PFSK-1 (cell line): ENCODE measurements at regions not wholly inside any gene's neighbourhood (a gene's known extent, or its start where the extent isn't known, plus 50 kb on each side); places are given as distances from the start of the nearest gene placed in this dataset.

ENCODE experiments used
- FOXP2 ChIP-seq: optimal IDR thresholded peaks from 2 replicates; pipeline ENCODE3; 2011; ENCODE audit warnings: borderline replicate concordance, control low read depth, inconsistent platforms; ENCODE audit not compliant: insufficient read depth; ENCODE audit errors: extremely low read length, extremely low read depth
- POLR2AphosphoS5 ChIP-seq: IDR thresholded peaks from 2 replicates; pipeline ENCODE4 v1.6.1; 2012; ENCODE audit warnings: low read depth, mild to moderate bottlenecking, control low read depth, low read length, moderate library complexity
- SIN3A ChIP-seq: IDR thresholded peaks from 2 replicates; pipeline ENCODE4 v1.6.1; 2012; ENCODE audit warnings: mild to moderate bottlenecking, low read length, moderate library complexity, borderline replicate concordance; ENCODE audit not compliant: insufficient read depth
- TAF1 ChIP-seq: IDR thresholded peaks from 2 replicates; pipeline ENCODE4 v1.6.1; 2012; ENCODE audit warnings: low read length, control low read depth, borderline replicate concordance; ENCODE audit not compliant: insufficient read depth
- TF ChIP-seq, protein P1 (sequence below), 2 experiments: IDR thresholded peaks; 2 replicates each; pipeline versions ENCODE4 v1.6.1 to v1.8.0; 2011 to 2012; ENCODE audit warnings: low read depth in 2 of 2, low read length in 2 of 2, control low read depth in 1 of 2, inconsistent platforms in 1 of 2, mild to moderate bottlenecking in 1 of 2, moderate library complexity in 1 of 2; ENCODE audit not compliant: insufficient read depth in 1 of 2

GRCh38 chr2:240295256-240296103, 140.0 kb upstream of the GPC1 start:
- TF ChIP-seq, protein P1, sequence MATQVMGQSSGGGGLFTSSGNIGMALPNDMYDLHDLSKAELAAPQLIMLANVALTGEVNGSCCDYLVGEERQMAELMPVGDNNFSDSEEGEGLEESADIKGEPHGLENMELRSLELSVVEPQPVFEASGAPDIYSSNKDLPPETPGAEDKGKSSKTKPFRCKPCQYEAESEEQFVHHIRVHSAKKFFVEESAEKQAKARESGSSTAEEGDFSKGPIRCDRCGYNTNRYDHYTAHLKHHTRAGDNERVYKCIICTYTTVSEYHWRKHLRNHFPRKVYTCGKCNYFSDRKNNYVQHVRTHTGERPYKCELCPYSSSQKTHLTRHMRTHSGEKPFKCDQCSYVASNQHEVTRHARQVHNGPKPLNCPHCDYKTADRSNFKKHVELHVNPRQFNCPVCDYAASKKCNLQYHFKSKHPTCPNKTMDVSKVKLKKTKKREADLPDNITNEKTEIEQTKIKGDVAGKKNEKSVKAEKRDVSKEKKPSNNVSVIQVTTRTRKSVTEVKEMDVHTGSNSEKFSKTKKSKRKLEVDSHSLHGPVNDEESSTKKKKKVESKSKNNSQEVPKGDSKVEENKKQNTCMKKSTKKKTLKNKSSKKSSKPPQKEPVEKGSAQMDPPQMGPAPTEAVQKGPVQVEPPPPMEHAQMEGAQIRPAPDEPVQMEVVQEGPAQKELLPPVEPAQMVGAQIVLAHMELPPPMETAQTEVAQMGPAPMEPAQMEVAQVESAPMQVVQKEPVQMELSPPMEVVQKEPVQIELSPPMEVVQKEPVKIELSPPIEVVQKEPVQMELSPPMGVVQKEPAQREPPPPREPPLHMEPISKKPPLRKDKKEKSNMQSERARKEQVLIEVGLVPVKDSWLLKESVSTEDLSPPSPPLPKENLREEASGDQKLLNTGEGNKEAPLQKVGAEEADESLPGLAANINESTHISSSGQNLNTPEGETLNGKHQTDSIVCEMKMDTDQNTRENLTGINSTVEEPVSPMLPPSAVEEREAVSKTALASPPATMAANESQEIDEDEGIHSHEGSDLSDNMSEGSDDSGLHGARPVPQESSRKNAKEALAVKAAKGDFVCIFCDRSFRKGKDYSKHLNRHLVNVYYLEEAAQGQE (IDR thresholded peaks at IDR 0.05; ENCODE audit: insufficient read depth in 1 of 2, low read depth in 2 of 2, low read length in 2 of 2): no peak
- no peak for TF ChIP-seq POLR2AphosphoS5
- no peak for TF ChIP-seq TAF1
- no peak for TF ChIP-seq FOXP2
- TF ChIP-seq SIN3A: no peak
